NT2/D1 (cell line): ENCODE measurements at regions not wholly inside any gene's neighbourhood (a gene's known extent, or its start where the extent isn't known, plus 50 kb on each side); places are given as distances from the start of the nearest gene placed in this dataset.
"Not testable (repeated sequence)": the region's sequence is repeated elsewhere in the genome, so short reads cannot be mapped to it uniquely, and the experiment has no call there.

Experiments
- DNase-seq: peaks from one replicate; pipeline ENCODE4 v3.0.0-alpha.2; 2011; ENCODE audit warnings: low read depth, low spot score
- H3K27me3 ChIP-seq: 2 replicates; pipeline ENCODE4 v1.6.0; 2011; ENCODE audit warnings: mild to moderate bottlenecking; ENCODE audit not compliant: insufficient read length, insufficient read depth
- H3K36me3 ChIP-seq: 2 replicates; pipeline ENCODE4 v1.6.1; 2011; ENCODE audit warnings: mild to moderate bottlenecking, low read length, mixed read lengths; ENCODE audit not compliant: insufficient read depth, insufficient read length
- H3K4me1 ChIP-seq: 2 replicates; pipeline ENCODE4 v1.5.1; 2011; ENCODE audit not compliant: insufficient read depth, insufficient read length
- H3K4me3 ChIP-seq: 2 replicates; pipeline ENCODE4 v1.5.1; 2011; ENCODE audit warnings: low read depth; ENCODE audit not compliant: insufficient read length
- H3K9ac ChIP-seq: 2 replicates; pipeline ENCODE4 v1.6.0; 2011; ENCODE audit warnings: low read depth; ENCODE audit not compliant: insufficient read length
- H3K9me3 ChIP-seq: 2 replicates; pipeline ENCODE4 v1.5.1; 2011; ENCODE audit warnings: mild to moderate bottlenecking, low read length; ENCODE audit not compliant: insufficient read depth
- SUZ12 ChIP-seq: IDR thresholded peaks from 2 replicates; pipeline ENCODE4 v1.6.1; 2011; ENCODE audit not compliant: insufficient read length, insufficient read depth; ENCODE audit errors: extremely low read depth
- YY1 ChIP-seq: IDR thresholded peaks from 2 replicates; pipeline ENCODE4 v1.6.1; 2011; ENCODE audit not compliant: insufficient read length, insufficient read depth
- ZNF274 ChIP-seq: IDR thresholded peaks from 2 replicates; pipeline ENCODE4 v1.6.1; 2011; ENCODE audit warnings: mild to moderate bottlenecking, low read depth, low read length

GRCh38 chr12:131413471-131413870, 297.4 kb upstream of the SFSWAP start:
- H3K4me3 ChIP-seq: no peak overlapping the region
- H3K9me3 ChIP-seq: peaks cover 11% of the 10 kb centered on the region; the same call in 1 of the 2 replicates
- H3K4me1 ChIP-seq: peaks cover 3% of the 10 kb centered on the region
- TF ChIP-seq ZNF274: no peak
- TF ChIP-seq SUZ12: no peak
- TF ChIP-seq YY1: no peak
- no peak overlapping the region for H3K9ac ChIP-seq
- no peak for DNase-seq
- H3K36me3 ChIP-seq: no peaks in the 10 kb centered on the region
- peaks cover 3% of the 10 kb centered on the region for H3K27me3 ChIP-seq

DNA sequence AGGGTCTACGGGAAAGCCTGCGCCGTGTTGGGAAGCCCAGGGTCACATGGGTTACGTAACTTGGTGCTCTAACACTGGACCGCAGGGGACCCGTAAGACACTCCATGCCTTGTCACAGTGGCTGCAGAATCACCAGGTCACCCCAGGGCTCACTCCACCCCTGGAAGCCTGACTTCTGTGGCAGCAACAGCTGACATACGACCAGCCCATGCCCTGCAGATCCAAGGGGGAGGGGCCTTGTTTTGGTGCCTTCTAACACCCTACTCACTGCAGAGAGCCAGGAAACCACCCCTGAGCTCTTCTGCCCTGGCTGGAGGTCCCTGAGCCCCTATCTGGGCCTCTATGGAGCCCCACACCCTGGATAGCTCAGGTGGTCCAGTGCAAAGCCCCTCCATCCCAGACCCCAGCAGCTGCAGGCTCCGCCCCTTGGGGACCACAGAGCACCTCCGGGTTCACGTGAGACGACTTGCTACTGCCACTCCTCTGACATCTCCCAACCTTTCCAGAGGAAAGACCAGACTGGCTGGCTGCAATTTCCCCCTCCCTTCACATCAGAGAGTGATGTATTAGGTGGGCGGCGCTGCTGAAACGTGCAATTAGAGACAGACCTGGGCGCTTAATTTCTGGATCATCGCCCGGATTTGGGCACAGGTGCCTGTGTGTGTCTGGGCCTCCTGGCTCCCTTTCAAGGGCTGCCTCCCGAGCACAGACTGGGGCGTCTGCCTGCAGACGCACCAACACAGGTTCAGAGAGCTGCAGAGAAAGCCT, 296.6 kb upstream of the SFSWAP start:
- not testable (repeated sequence) for H3K9ac ChIP-seq, DNase-seq, H3K27me3 ChIP-seq, H3K4me1 ChIP-seq, H3K36me3 ChIP-seq, H3K4me3 ChIP-seq
- H3K9me3 ChIP-seq: peaks cover 11% of the 10 kb centered on the region; the same call in 1 of the 2 replicates

DNA sequence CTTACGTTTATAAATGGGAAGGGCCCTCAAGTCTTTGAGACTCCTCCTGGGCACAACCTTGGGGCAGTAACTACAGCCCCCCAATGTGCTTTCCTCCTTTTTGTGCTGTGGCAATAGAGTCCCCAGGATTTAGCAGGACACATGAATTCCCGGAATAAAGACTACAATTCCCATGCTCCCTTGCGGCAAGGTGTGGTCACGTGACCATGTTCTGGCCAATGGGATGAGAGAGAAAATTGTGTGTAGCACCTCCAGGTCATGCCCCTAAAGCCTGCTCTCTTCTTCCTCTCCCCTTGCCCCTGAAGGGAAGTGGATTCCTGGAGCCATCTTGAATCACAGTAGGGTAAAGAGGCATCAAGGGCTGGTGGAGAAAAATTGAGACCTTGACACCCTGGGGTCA, 295.1 kb upstream of the SFSWAP start:
- Histone ChIP-seq H3K36me3 (no peaks in the 10 kb centered on the region), H3K9me3 (peaks cover 11% of the 10 kb centered on the region; the same call in 1 of the 2 replicates), H3K9ac (no peak overlapping the region), H3K4me1 (no peaks in the 10 kb centered on the region), H3K4me3 (no peak overlapping the region), H3K27me3 (no peaks in the 10 kb centered on the region)
- TF ChIP-seq YY1: no peak
- no peak for TF ChIP-seq SUZ12
- no peak for TF ChIP-seq ZNF274
- DNase-seq: peak; percentile 27

DNA sequence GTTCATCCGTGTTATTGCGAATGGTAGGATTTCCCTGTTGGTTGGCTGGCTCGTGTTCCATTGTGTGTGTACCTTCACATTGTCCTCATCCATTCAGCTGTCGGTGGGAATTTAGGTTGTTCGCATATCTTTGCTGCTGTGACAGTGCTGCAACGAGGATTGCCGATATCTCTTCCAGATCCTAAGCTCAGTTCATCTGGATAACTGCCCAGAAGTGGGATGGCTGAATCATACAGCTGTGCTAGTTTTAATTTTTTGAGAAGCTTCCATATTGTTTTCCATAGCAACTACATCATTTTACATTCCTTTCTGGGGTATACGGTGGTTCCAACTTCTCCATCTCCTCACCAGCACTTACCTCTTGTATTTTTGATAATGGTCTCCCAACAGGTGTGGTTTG, 292.8 kb upstream of the SFSWAP start:
- TF ChIP-seq SUZ12 (no peak), YY1 (no peak)
- no peaks in the 10 kb centered on the region for H3K27me3 ChIP-seq
- no peak overlapping the region for H3K9ac ChIP-seq
- no peak overlapping the region for H3K4me3 ChIP-seq
- peaks cover 11% of the 10 kb centered on the region; the same call in 1 of the 2 replicates for H3K9me3 ChIP-seq
- H3K4me1 ChIP-seq: no peaks in the 10 kb centered on the region
- no peak for DNase-seq
- no peaks in the 10 kb centered on the region for H3K36me3 ChIP-seq

DNA sequence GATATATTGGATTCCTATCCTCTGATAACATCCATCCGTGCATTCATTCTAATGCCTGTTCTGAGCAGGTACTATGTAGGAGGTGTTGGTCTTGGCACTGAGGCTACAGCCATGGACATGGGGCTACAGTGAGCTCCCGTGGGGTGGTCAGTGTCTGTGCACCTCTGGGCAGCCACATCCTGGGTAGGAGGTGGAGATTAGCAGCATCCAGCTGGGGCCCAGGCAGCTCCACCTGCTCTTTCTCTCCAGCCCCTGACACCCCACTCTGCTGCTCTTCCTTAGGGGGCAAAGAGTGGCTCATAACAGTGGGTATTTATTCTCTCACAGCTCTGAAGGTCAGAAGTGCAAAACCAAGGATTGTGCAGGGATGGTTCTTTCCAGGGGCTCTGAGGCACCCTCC, 292.0 kb upstream of the SFSWAP start:
- no peak for DNase-seq
- no peaks in the 10 kb centered on the region for H3K4me1 ChIP-seq
- H3K9ac ChIP-seq: no peak overlapping the region
- peaks cover 15% of the 10 kb centered on the region for H3K9me3 ChIP-seq
- no peaks in the 10 kb centered on the region for H3K36me3 ChIP-seq
- H3K27me3 ChIP-seq: no peaks in the 10 kb centered on the region
- no peak for TF ChIP-seq SUZ12
- TF ChIP-seq YY1: no peak
- no peak for TF ChIP-seq ZNF274
- H3K4me3 ChIP-seq: no peak overlapping the region

DNA sequence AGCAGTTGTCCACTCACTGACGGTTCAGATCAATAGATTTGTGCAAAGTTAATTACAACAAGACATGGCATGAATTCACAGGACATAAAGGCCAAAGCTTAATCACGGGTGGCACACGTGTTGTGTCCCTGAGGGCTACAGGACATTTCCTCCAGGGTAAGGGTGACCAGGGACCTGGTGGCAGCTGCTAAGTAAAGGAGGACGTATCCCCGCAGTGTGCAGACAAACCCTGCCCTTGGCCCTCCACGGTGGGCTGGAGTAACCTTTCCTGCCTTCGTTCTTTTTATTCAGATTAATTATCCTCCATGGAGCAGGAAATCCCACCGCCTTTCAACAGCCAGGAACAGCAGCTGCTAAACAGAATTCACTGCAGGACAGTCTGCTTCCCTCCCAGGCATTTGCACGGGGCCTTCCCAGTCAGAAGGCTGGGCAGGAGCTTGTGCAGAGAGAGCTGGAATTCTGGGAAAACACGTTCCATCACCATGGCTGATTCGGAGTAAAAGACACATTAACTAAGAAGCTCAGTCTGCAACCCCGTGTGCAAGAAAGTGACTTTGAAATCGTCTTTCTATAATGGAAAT, 289.9 kb upstream of the SFSWAP start:
- H3K36me3 ChIP-seq: no peaks in the 10 kb centered on the region
- H3K27me3 ChIP-seq: no peaks in the 10 kb centered on the region
- no peak for DNase-seq

DNA sequence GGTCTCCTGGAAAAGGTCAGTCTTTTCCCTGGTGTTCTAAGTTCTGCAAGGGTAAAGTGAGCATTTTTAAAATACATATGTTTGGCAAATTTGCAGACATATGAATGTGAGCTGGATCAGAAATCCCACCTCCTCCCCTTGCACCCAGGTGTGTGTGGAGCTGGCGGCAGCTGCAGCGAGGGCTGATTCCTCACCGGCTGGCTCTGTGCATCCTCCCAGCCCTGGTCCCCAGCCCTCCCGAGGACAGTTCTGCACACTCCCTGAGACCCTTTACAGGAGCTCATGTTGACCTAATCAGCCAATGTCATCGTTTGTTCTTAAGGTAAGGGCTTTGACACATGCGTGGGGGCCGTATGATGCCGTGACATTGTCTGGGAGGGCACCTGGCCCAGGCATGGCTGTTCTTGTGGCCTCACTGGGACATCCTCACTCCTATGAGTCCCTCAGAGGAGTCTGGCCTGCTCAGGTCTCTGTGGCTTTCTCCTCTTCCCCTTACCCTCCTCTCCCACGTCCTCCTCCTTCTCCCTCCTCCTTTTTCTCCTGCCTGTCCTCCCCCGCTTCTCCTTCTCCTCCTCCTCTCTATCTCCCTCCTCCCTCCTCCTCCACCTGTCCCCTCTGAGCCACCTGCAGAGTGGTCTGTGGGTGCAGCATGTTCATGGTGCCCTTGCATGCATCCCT, 289.2 kb upstream of the SFSWAP start:
- Histone ChIP-seq H3K4me1 (no peaks in the 10 kb centered on the region), H3K9ac (no peak overlapping the region), H3K4me3 (no peak overlapping the region), H3K9me3 (peaks cover 32% of the 10 kb centered on the region), H3K36me3 (no peaks in the 10 kb centered on the region), H3K27me3 (no peaks in the 10 kb centered on the region)
- DNase-seq: no peak
- no peak for TF ChIP-seq SUZ12
- TF ChIP-seq YY1: no peak
- TF ChIP-seq ZNF274: no peak

More for the DNA sequence above, 289.9 kb upstream of the SFSWAP start:
- TF ChIP-seq SUZ12 (no peak), YY1 (no peak), ZNF274 (no peak)
- peaks cover 33% of the 10 kb centered on the region for H3K9me3 ChIP-seq
- no peak overlapping the region for H3K9ac ChIP-seq
- no peaks in the 10 kb centered on the region for H3K4me1 ChIP-seq
- no peak overlapping the region for H3K4me3 ChIP-seq
